Thyroid gland (tissue), 4 donors: ENCODE measurements at regions not wholly inside any gene's neighbourhood (a gene's known extent, or its start where the extent isn't known, plus 50 kb on each side); places are given as distances from the start of the nearest gene placed in this dataset.
"Not testable (repeated sequence)": the region's sequence is repeated elsewhere in the genome, so short reads cannot be mapped to it uniquely, and the experiment has no call there.

Experiments
- DNase-seq, 2 donors: peaks; one replicate each; pipeline ENCODE4 v3.0.0-alpha.2; 2019
- H3K27ac ChIP-seq, 3 donors: fragments of 200-600 bp; sonication (generic); 1 replicate in 2 of 3; 2 replicates in 1 of 3; pipeline ENCODE4 v1.5.1; 2016 to 2019; ENCODE audit warnings: mild to moderate bottlenecking in 1 of 3, moderate library complexity in 1 of 3
- H3K27me3 ChIP-seq: fragments of 200-600 bp; sonication (generic); one replicate; pipeline ENCODE4 v1.5.1; 2019
- H3K36me3 ChIP-seq, 2 donors: fragments of 200-600 bp; sonication (generic); one replicate each; pipeline ENCODE4 v1.5.1; 2016 to 2019
- H3K4me1 ChIP-seq, 2 donors: fragments of 200-600 bp; sonication (generic); one replicate each; pipeline ENCODE4 v1.5.1; 2017 to 2019
- H3K4me3 ChIP-seq, 3 donors: fragments of 200-600 bp; sonication (generic); replicated peaks in 1 of 3; 1 replicate in 2 of 3; 2 replicates in 1 of 3; pipeline ENCODE4 v1.5.1; 2016; ENCODE audit warnings: mild to moderate bottlenecking in 1 of 3
- H3K9me3 ChIP-seq: fragments of 200-600 bp; sonication (generic); one replicate; pipeline ENCODE4 v1.5.1; 2017
- POLR2A ChIP-seq, 2 donors: fragments of 450-650 bp; IDR thresholded peaks; one replicate each; pipeline ENCODE4 v1.6.1; 2017; ENCODE audit warnings: antibody characterized with exemption in 2 of 2, mild to moderate bottlenecking in 2 of 2, moderate library complexity in 1 of 2
- WGBS, 2 donors: methylation state at CpG; one replicate each; pipeline ENCODE4 v1.1.5; 2017; 5-methylcytosine and 5-hydroxymethylcytosine counted together
- intact Hi-C: fragments of 100-400 bp; cut with DNase I; formaldehyde crosslinking; loops from one replicate; pipeline ENCODE4 v1.15.1; 2023
- TF ChIP-seq, protein P1 (sequence below), 6 experiments: fragments of 200-600 bp in 3 of 6; fragments of 450-650 bp in 3 of 6; sonication (generic) in 3 of 6; IDR thresholded peaks; one replicate each; pipeline ENCODE4 v1.5.1; 2016 to 2019; ENCODE audit warnings: antibody characterized with exemption in 6 of 6, mild to moderate bottlenecking in 2 of 6, inconsistent platforms in 1 of 6, moderate library complexity in 1 of 6

DNA sequence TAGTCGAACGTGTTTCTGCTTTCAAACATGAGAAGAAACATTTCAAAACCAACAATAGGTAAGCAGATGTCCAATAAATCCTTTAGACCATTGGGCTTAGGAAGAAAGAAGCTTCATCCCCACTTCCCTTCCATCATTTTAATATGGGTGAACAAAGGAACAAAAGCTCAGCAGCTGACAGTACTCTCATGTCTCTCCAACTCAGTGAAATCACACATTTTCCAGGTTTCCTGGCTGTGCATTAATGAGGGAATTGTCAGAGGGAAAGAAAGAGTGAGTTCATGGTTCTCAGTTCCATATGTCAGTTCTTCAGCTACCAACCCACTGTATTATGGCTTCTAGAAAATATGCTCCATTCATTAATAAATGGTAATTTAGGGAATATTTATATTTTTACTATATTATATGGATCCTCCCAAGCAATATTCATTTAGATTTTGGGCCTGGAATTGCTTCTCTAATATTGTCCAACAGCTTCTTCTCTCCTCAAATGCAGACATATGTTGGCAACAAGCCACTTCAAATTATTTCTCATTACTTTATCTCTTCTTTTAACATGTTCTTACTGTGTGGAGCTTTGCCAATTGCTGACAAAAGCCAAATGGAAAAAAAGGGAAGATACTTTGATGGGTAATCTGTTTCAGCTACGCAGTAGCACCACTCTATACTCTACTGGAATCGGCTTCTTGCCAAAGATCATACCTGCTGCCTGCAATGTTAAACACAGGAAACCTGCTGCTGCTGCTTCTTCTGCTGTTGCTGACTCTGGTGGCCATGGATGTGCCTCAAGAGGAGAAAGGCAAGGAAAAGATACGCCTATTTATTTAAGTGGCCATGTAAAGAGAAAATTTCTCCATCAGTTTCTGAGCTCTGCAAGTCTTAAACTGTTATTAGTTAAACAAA is 1757.6 kb downstream of the ARAP2 start:
- H3K4me3 ChIP-seq, result no peak overlapping the region
- DNase-seq, result no peak
- H3K36me3 ChIP-seq, result no peaks in the 10 kb centered on the region
- no peaks in the 10 kb centered on the region for H3K4me1 ChIP-seq
- no peak for TF ChIP-seq POLR2A (IDR thresholded peaks at IDR 0.05)
- TF ChIP-seq, protein P1, sequence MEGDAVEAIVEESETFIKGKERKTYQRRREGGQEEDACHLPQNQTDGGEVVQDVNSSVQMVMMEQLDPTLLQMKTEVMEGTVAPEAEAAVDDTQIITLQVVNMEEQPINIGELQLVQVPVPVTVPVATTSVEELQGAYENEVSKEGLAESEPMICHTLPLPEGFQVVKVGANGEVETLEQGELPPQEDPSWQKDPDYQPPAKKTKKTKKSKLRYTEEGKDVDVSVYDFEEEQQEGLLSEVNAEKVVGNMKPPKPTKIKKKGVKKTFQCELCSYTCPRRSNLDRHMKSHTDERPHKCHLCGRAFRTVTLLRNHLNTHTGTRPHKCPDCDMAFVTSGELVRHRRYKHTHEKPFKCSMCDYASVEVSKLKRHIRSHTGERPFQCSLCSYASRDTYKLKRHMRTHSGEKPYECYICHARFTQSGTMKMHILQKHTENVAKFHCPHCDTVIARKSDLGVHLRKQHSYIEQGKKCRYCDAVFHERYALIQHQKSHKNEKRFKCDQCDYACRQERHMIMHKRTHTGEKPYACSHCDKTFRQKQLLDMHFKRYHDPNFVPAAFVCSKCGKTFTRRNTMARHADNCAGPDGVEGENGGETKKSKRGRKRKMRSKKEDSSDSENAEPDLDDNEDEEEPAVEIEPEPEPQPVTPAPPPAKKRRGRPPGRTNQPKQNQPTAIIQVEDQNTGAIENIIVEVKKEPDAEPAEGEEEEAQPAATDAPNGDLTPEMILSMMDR (IDR thresholded peaks at IDR 0.05), result no peak
- no peaks in the 10 kb centered on the region for H3K9me3 ChIP-seq
- WGBS, 2 donors, result 80 to 90% methylated on average over 5 of the region's 5 CpGs
- intact Hi-C loops, result no loop called here
- H3K27me3 ChIP-seq, result no peaks in the 10 kb centered on the region
- H3K27ac ChIP-seq, result no peak overlapping the region

DNA sequence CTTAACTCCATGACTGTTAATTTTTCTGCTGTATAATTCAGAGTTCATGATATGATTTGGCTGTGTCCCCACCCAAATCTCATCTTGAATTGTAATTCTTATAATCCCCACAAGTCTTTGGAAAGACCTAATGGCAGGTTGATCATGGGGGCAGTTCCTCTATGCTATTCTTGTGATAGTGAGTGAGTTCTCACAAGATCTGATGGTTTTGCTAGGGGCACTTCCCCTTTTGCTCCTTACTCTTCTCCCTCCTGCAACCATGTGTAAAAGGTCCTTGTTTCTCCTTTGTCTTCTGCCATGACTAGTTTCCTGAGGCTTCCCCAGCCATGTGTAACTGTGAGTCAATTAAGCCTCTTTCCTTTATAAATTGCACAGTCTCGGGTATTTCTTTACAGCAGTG is 1751.9 kb downstream of the ARAP2 start:
- Histone ChIP-seq H3K4me3 (no peak overlapping the region), H3K4me1 (no peaks in the 10 kb centered on the region), H3K9me3 (no peaks in the 10 kb centered on the region), H3K27ac (no peak overlapping the region), H3K27me3 (no peaks in the 10 kb centered on the region), H3K36me3 (no peaks in the 10 kb centered on the region)
- TF ChIP-seq, protein P1 (IDR thresholded peaks at IDR 0.05), result no peak
- TF ChIP-seq POLR2A (IDR thresholded peaks at IDR 0.05), result no peak
- intact Hi-C loops, result no loop called here
- WGBS, 2 donors, result 86 to 97% methylated on average over 1 of the region's 1 CpG
- DNase-seq, result no peak

DNA sequence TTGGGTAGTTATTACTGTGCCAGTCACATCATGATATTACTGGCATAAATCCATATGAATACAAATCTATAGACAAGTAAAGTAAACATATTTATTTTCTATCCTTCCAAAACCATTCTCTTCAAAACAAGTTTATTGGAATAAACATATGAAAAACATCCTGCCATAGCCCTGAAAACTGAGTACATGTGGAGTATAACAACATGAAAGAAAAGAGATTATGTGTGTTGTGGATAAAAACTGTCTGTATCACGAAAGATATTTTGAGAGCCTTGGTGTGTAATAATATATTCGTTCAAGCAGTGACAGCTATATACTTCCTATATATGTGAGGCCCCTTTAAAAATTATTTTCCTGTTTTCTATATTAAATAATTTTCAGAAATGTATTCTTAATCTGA is 1742.2 kb downstream of the ARAP2 start:
- Histone ChIP-seq H3K27me3 (no peaks in the 10 kb centered on the region), H3K27ac (no peak overlapping the region), H3K9me3 (no peaks in the 10 kb centered on the region), H3K4me3 (no peak overlapping the region), H3K4me1 (no peaks in the 10 kb centered on the region), H3K36me3 (no peaks in the 10 kb centered on the region)
- no peak for TF ChIP-seq POLR2A (IDR thresholded peaks at IDR 0.05)
- TF ChIP-seq, protein P1 (IDR thresholded peaks at IDR 0.05), result no peak
- intact Hi-C loops, result no loop called here
- 85 to 92% methylated on average over 2 of the region's 2 CpGs for WGBS, 2 donors
- DNase-seq, result no peak

DNA sequence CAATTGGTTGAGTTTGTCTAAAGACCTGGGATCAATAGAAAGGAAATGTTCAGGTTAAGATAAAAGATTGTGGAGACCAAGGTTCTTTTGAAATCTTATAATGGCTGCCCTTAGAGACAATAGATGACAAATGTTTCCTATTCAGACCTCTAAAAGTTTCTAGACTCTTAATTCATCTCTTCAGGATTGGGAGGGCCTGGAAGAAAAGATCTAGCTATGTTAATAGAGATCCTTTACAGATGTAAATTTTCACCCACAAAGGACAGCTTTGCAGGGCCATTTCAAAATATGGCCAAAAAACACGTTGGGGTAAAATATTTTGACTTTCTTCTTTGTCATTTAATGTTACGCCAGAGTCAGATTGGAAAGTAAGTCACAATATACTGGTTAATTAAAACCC is 1739.6 kb downstream of the ARAP2 start:
- H3K36me3 ChIP-seq, H3K9me3 ChIP-seq, intact Hi-C loops, H3K27ac ChIP-seq, DNase-seq, H3K4me1 ChIP-seq, H3K27me3 ChIP-seq, H3K4me3 ChIP-seq: not testable (repeated sequence)
- whole genome bisulfite sequencing, 2 donors, result 73 to 81% methylated on average over 2 of the region's 2 CpGs

DNA sequence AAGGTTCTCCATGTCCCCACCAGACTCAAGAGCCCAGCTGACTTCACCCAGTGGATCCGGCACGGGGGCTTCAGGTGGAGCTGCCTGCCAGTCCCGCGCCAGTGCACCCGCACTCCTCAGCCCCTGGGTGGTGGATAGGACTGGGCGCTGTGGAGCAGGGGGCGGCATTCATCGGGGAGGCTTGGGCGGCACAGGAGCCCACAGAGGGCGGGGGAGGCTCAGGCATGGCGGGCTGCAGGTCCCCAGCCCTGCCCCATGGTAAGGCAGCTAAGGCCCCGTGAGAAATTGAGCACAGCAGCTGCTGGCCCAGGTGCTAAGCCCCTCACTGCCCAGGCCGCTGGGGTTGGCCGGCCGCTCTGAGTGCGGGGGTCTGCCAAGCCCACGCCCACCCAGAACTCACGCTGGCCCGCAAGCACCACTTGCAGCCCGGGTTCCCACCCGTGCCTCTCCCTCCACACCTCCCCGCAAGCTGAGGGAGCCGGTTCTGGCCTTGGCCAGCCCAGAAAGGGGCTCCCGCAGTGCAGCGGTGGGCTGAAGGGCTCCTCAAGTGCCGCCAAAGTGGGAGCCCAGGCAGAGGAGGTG is 1737.7 kb downstream of the ARAP2 start:
- H3K9me3 ChIP-seq, H3K27ac ChIP-seq, H3K4me1 ChIP-seq, H3K4me3 ChIP-seq, H3K27me3 ChIP-seq, DNase-seq, H3K36me3 ChIP-seq, intact Hi-C loops: not testable (repeated sequence)
- 98 to 99% methylated on average over 5 to 21 of the region's 26 CpGs for WGBS, 2 donors

DNA sequence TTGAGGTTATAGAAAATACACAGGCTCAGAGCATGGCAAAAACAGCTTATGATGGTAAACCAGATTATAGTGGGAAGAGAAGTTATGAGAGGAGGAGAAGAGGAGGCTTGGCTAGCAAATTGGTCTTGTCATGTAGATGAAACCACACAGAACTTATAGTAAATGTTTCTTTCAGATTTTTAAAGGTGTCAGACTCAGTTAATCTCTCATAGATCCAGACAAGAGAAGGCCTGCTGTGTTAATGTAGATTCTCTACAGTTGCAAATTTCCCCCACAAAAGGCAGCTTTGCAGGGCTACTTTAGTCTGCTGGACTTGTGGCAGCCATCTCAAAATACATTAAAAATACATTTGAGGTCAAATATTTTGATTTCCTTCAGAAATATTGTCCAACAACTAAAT is 1731.7 kb downstream of the ARAP2 start:
- intact Hi-C loops, result no loop called here
- H3K36me3 ChIP-seq, result no peaks in the 10 kb centered on the region

More for the DNA sequence above, 1731.7 kb downstream of the ARAP2 start:
- H3K27me3 ChIP-seq, result no peaks in the 10 kb centered on the region
- no peak for DNase-seq
- H3K4me1 ChIP-seq, result no peaks in the 10 kb centered on the region
- TF ChIP-seq, protein P1 (IDR thresholded peaks at IDR 0.05), result no peak
- TF ChIP-seq POLR2A (IDR thresholded peaks at IDR 0.05), result no peak
- H3K27ac ChIP-seq, result no peak overlapping the region
- H3K4me3 ChIP-seq, result no peak overlapping the region
- H3K9me3 ChIP-seq, result no peaks in the 10 kb centered on the region
